ENCODE measurements at regions not wholly inside any gene's neighbourhood (a gene's known extent, or its start where the extent isn't known, plus 50 kb on each side); places are given as distances from the start of the nearest gene placed in this dataset.

DNA sequence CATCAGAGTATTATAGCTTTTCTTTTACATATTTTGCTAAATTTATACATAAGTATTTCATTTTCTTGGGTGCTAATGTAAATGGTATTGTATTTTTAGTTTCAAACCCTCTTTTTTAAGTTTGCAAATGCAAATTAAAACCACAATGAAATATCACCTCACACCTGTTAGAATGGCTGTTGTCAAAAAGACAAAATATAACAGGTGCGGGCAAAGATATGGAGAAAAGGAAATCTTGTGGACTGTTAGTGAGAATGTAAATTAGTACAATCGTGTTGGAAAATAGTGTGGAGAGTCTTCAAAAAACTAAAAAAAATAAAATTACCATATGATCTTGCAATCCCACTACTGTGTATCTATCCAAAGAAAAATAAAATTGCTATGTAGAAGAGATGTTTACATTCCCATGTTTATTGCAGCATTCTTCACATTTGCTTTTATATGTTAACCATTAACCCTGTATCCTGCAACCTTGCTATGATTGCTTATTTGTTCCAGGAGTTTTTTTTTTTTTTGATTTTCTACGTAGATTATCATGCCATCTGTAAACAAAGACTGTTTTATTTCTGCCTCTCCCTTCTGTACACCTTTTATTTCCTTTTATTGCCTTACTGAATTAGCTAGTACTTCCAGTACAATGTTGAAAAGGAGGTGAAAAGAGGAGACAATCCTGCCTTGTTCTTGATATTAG, 405.4 kb upstream of the MIS18BP1 start:
- Histone ChIP-seq H3K4me1 (ENCODE audit: control insufficient read depth in 1 of 2, insufficient read depth in 2 of 2, low read length in 2 of 2) (no peaks in the 10 kb centered on the region), H3K9ac (ENCODE audit: insufficient read depth, low read length, poor library complexity, severe bottlenecking) (no peak overlapping the region)

GRCh38 chr14:45651890-45652289, 398.9 kb upstream of the MIS18BP1 start:
- Histone ChIP-seq H3K4me3 (replicated peaks in 1 of 3; ENCODE audit: low read depth in 2 of 3, low read length in 3 of 3) (no peak overlapping the region), H3K9me3 (replicated peaks in 1 of 2; ENCODE audit: control insufficient read depth in 1 of 2, insufficient read depth in 1 of 2, low read length in 2 of 2) (peaks cover 0 to 3% of the 10 kb centered on the region in 2 donors), H3K36me3 (replicated peaks in 1 of 2; ENCODE audit: control insufficient read depth in 1 of 2, insufficient read depth in 2 of 2, low read length in 2 of 2) (no peaks in the 10 kb centered on the region), H3K9ac (ENCODE audit: insufficient read depth, low read length, poor library complexity, severe bottlenecking) (no peak overlapping the region), H3K4me1 (ENCODE audit: control insufficient read depth in 1 of 2, insufficient read depth in 2 of 2, low read length in 2 of 2) (no peaks in the 10 kb centered on the region), H3K27ac (ENCODE audit: low read depth in 1 of 2, low read length in 2 of 2) (no peak overlapping the region), H3K27me3 (ENCODE audit: control insufficient read depth in 2 of 2, insufficient read depth in 2 of 2, low read length in 2 of 2) (no peaks in the 10 kb centered on the region), H4K20me1 (ENCODE audit: insufficient read depth, low read length) (no peaks in the 10 kb centered on the region), H2AFZ (ENCODE audit: insufficient read depth, low read depth, low read length, poor library complexity, severe bottlenecking) (no peak overlapping the region), H3K79me2 (ENCODE audit: insufficient read depth, low read length) (no peaks in the 10 kb centered on the region), H3K4me2 (replicated peaks; ENCODE audit: extremely low read depth, low read length, poor library complexity, severe bottlenecking) (no peak overlapping the region)
- intact Hi-C loops (cut with micrococcal nuclease) = no loop called here
- no CpG with 5 or more reads among the region's 2 CpGs for whole genome bisulfite sequencing (ENCODE audit: insufficient coverage)
- peaks cover 0 to 5% (median 2%) of the 10 kb centered on the region in 7 donors for H3K9me3 Mint-ChIP-seq
- H3K27ac Mint-ChIP-seq = no peak overlapping the region
- TF ChIP-seq, protein P1, sequence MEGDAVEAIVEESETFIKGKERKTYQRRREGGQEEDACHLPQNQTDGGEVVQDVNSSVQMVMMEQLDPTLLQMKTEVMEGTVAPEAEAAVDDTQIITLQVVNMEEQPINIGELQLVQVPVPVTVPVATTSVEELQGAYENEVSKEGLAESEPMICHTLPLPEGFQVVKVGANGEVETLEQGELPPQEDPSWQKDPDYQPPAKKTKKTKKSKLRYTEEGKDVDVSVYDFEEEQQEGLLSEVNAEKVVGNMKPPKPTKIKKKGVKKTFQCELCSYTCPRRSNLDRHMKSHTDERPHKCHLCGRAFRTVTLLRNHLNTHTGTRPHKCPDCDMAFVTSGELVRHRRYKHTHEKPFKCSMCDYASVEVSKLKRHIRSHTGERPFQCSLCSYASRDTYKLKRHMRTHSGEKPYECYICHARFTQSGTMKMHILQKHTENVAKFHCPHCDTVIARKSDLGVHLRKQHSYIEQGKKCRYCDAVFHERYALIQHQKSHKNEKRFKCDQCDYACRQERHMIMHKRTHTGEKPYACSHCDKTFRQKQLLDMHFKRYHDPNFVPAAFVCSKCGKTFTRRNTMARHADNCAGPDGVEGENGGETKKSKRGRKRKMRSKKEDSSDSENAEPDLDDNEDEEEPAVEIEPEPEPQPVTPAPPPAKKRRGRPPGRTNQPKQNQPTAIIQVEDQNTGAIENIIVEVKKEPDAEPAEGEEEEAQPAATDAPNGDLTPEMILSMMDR (IDR thresholded peaks at IDR 0.05) = no peak
- no peaks in the 10 kb centered on the region for H3K4me1 Mint-ChIP-seq
- no peaks in the 10 kb centered on the region for H3K36me3 Mint-ChIP-seq
- H3K4me3 Mint-ChIP-seq = no peak overlapping the region
- no peak for DNase-seq
- no peaks in the 10 kb centered on the region for H3K27me3 Mint-ChIP-seq (ENCODE audit: low read depth in 3 of 3)

More for the DNA sequence above, 405.4 kb upstream of the MIS18BP1 start:
- Histone ChIP-seq H3K4me3 (replicated peaks in 1 of 3; ENCODE audit: low read depth in 2 of 3, low read length in 3 of 3) (no peak overlapping the region), H3K27ac (ENCODE audit: low read depth in 1 of 2, low read length in 2 of 2) (no peak overlapping the region), H2AFZ (ENCODE audit: insufficient read depth, low read depth, low read length, poor library complexity, severe bottlenecking) (no peak overlapping the region), H3K36me3 (replicated peaks in 1 of 2; ENCODE audit: control insufficient read depth in 1 of 2, insufficient read depth in 2 of 2, low read length in 2 of 2) (no peaks in the 10 kb centered on the region), H3K27me3 (ENCODE audit: control insufficient read depth in 2 of 2, insufficient read depth in 2 of 2, low read length in 2 of 2) (no peaks in the 10 kb centered on the region), H3K9me3 (replicated peaks in 1 of 2; ENCODE audit: control insufficient read depth in 1 of 2, insufficient read depth in 1 of 2, low read length in 2 of 2) (peaks cover 0 to 7% of the 10 kb centered on the region in 2 donors), H3K79me2 (ENCODE audit: insufficient read depth, low read length) (no peaks in the 10 kb centered on the region), H4K20me1 (ENCODE audit: insufficient read depth, low read length) (no peaks in the 10 kb centered on the region), H3K4me2 (replicated peaks; ENCODE audit: extremely low read depth, low read length, poor library complexity, severe bottlenecking) (no peak overlapping the region)
- Mint-ChIP-seq H3K36me3 (no peaks in the 10 kb centered on the region), H3K27ac (no peak overlapping the region), H3K27me3 (ENCODE audit: low read depth in 3 of 3) (peaks cover 0 to 1% (median 0%) of the 10 kb centered on the region in 3 donors), H3K4me1 (no peaks in the 10 kb centered on the region), H3K4me3 (no peak overlapping the region), H3K9me3 (peaks cover 0 to 12% (median 3%) of the 10 kb centered on the region in 7 donors)
- intact Hi-C loops (cut with micrococcal nuclease) = no loop called here
- WGBS (ENCODE audit: insufficient coverage) = no CpG with 5 or more reads among the region's 3 CpGs
- TF ChIP-seq, protein P1 (IDR thresholded peaks at IDR 0.05) = no peak
- no peak for DNase-seq

Data from CD14-positive monocyte (primary cell).